22Rv1 (cell line): ENCODE measurements at regions not wholly inside any gene's neighbourhood (a gene's known extent, or its start where the extent isn't known, plus 50 kb on each side); places are given as distances from the start of the nearest gene placed in this dataset.

ENCODE experiments used
- ZFX ChIP-seq: fragments of 450-650 bp; IDR thresholded peaks from 2 replicates; pipeline ENCODE4 v1.6.1; 2017; ENCODE audit warnings: antibody characterized with exemption, borderline replicate concordance
- TF ChIP-seq, protein P1 (sequence below): fragments of 450-650 bp; IDR thresholded peaks from 2 replicates; pipeline ENCODE4 v1.5.1; 2017; ENCODE audit warnings: mild to moderate bottlenecking

DNA sequence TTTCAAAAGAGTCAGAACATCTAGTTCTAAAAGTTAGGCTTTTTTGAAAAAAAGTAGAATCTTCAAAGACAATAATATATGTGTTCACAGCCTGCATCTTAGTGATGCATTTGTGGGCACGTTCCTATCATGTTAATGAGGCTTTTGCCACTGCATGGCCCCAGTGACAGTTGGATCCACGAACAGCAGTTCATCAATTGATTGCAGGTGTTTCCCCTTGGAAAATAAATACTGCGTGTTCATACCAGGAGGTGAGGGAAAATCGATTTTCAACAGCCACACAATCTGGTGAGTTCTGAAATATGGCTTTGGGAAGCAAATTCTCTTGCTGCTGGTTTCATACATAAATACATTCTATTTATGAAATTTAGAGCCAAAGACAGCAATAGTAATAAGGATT lies 343.8 kb upstream of the SLC10A2 start:
- TF ChIP-seq, protein P1, sequence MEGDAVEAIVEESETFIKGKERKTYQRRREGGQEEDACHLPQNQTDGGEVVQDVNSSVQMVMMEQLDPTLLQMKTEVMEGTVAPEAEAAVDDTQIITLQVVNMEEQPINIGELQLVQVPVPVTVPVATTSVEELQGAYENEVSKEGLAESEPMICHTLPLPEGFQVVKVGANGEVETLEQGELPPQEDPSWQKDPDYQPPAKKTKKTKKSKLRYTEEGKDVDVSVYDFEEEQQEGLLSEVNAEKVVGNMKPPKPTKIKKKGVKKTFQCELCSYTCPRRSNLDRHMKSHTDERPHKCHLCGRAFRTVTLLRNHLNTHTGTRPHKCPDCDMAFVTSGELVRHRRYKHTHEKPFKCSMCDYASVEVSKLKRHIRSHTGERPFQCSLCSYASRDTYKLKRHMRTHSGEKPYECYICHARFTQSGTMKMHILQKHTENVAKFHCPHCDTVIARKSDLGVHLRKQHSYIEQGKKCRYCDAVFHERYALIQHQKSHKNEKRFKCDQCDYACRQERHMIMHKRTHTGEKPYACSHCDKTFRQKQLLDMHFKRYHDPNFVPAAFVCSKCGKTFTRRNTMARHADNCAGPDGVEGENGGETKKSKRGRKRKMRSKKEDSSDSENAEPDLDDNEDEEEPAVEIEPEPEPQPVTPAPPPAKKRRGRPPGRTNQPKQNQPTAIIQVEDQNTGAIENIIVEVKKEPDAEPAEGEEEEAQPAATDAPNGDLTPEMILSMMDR: no peak
- no peak for TF ChIP-seq ZFX
